OCI-LY7 (cell line): ENCODE measurements at regions not wholly inside any gene's neighbourhood (a gene's known extent, or its start where the extent isn't known, plus 50 kb on each side); places are given as distances from the start of the nearest gene placed in this dataset.
"Not testable (repeated sequence)": the region's sequence is repeated elsewhere in the genome, so short reads cannot be mapped to it uniquely, and the experiment has no call there.

Experiments
- CTCF ChIP-seq: fragments of 200-600 bp; sonication (generic); conservative IDR thresholded peaks from 2 replicates; pipeline ENCODE4 v1.5.1; 2014; ENCODE audit warnings: mild to moderate bottlenecking, antibody characterized with exemption, low read length, moderate library complexity, mixed read lengths
- EZH2phosphoT487 ChIP-seq: fragments of 200-600 bp; sonication (generic); IDR thresholded peaks from 2 replicates; pipeline ENCODE4 v1.6.1; 2018; ENCODE audit warnings: low read depth, borderline replicate concordance, mild to moderate bottlenecking, mixed run types, antibody characterized with exemption, low read length, moderate library complexity, mixed read lengths

- not testable (repeated sequence) for TF ChIP-seq CTCF, EZH2phosphoT487
Observed at GRCh38 chr13:63811428-63812004, 2395.9 kb upstream of the PCDH20 start.
